ENCODE measurements at regions not wholly inside any gene's neighbourhood (a gene's known extent, or its start where the extent isn't known, plus 50 kb on each side); places are given as distances from the start of the nearest gene placed in this dataset.

- TF ChIP-seq KAT2B (IDR thresholded peaks at IDR 0.05; ENCODE audit: low read depth, low read length), result no peak
- TF ChIP-seq CTCF (IDR thresholded peaks at IDR 0.05 in 2 of 3, conservative IDR thresholded peaks at IDR 0.05 in 1 of 3; ENCODE audit: insufficient read depth in 2 of 3, low read depth in 1 of 3, low read length in 3 of 3), result no peak
- no peak for TF ChIP-seq ZNF655 (CRISPR knock-in tag; IDR thresholded peaks at IDR 0.05)
- no peak for TF ChIP-seq MAZ (CRISPR knock-in tag; conservative IDR thresholded peaks at IDR 0.05 in 1 of 2, IDR thresholded peaks at IDR 0.05 in 1 of 2)
- TF ChIP-seq EP300 (IDR thresholded peaks at IDR 0.05; ENCODE audit: low read length), result no peak
- TF ChIP-seq XRCC5 (IDR thresholded peaks at IDR 0.05; ENCODE audit: low read depth, low read length), result no peak
- no peak for TF ChIP-seq MXI1 (IDR thresholded peaks at IDR 0.05; ENCODE audit: low read depth, low read length)
- TF ChIP-seq ZBTB43 (CRISPR knock-in tag; IDR thresholded peaks at IDR 0.05), result no peak
- no peak for TF ChIP-seq ZNF174 (CRISPR knock-in tag; IDR thresholded peaks at IDR 0.05)
These were observed 87.6 kb upstream of the TRABD2B start for GRCh38 chr1:48084826-48085225.

Data from K562 (cell line).